ENCODE measurements at regions not wholly inside any gene's neighbourhood (a gene's known extent, or its start where the extent isn't known, plus 50 kb on each side); places are given as distances from the start of the nearest gene placed in this dataset.

GRCh38 chr11:19432370-19433061 lies 191.8 kb upstream of the E2F8 start (continued):
- TF ChIP-seq BHLHE40 (IDR thresholded peaks at IDR 0.05; ENCODE audit: borderline replicate concordance in 1 of 2, low read depth in 2 of 2, low read length in 1 of 2) = peak; percentile 19 to 30; a peak in 2 of 4 replicates

- BruUV-seq (replicated peaks) = no TSS peak
- no peak for FAIRE-seq
Observed at GRCh38 chr11:19430754-19431398, 190.1 kb upstream of the E2F8 start.

More at GRCh38 chr11:19430754-19431398, 190.1 kb upstream of the E2F8 start:
- no peaks in the 10 kb centered on the region for H4K20me1 ChIP-seq (ENCODE audit: control insufficient read depth, insufficient read depth)
- H3K79me2 ChIP-seq (ENCODE audit: control insufficient read depth, insufficient read depth, low read length) = no peaks in the 10 kb centered on the region
- no peak overlapping the region for H3K27ac ChIP-seq (ENCODE audit: control insufficient read depth, insufficient read depth)
- peaks cover 52% of the 10 kb centered on the region for H3K4me1 ChIP-seq (ENCODE audit: control insufficient read depth, insufficient read depth, low read length)
- ChIA-PET RAD21 (ENCODE audit: unreplicated experiment) (no interaction called here), SMC1A (ENCODE audit: uncharacterized antibody, unreplicated experiment) (interaction anchor here (1.2 to 4.8 kb wide), 4 partner anchors 12 to 44 kb away, joined by 3 to 23 read pairs (median 4); no protein-coding TSS in a partner anchor), POLR2A (no interaction called here), CTCF (interaction anchor here (0.7 to 0.8 kb wide), 2 partner anchors 21 to 308 kb away, joined by 3 read pairs; no protein-coding TSS in a partner anchor)
- H3K9ac ChIP-seq (ENCODE audit: control insufficient read depth, insufficient read depth, low read length) = no peak overlapping the region
- ATAC-seq (no peak), DNase-seq (ENCODE audit: low read depth, low spot score) (no peak)
- H3K4me2 ChIP-seq (ENCODE audit: control insufficient read depth, insufficient read depth) = no peak overlapping the region
- intact Hi-C loops (cut with micrococcal nuclease; ENCODE audit: unreplicated experiment) (loop anchor here (5.0 kb wide), 1 partner anchor 99 kb away; no protein-coding TSS in a partner anchor), in situ Hi-C loops (cut with MboI) (no loop called here)
- WGBS (ENCODE audit: insufficient coverage, insufficient replicate concordance, low lambda C conversion rate, missing lambda C conversion rate) = 96% methylated on average over 8 of the region's 8 CpGs
- H3K27me3 ChIP-seq (replicated peaks in 1 of 2; ENCODE audit: control insufficient read depth in 2 of 2, insufficient read depth in 2 of 2, low read length in 1 of 2) = no peaks in the 10 kb centered on the region
- H2AFZ ChIP-seq (ENCODE audit: control insufficient read depth, low read depth, low read length) = no peak overlapping the region
- no peak overlapping the region for H3K4me3 ChIP-seq
- no peaks in the 10 kb centered on the region for H3K9me3 ChIP-seq (replicated peaks; ENCODE audit: control insufficient read depth, insufficient read depth, low read length)
- TF ChIP-seq MTA2 (IDR thresholded peaks at IDR 0.05; ENCODE audit: low read depth) (no peak), ZZZ3 (IDR thresholded peaks at IDR 0.05; ENCODE audit: control insufficient read depth, insufficient read length, low read depth) (no peak), POU2F2 (IDR thresholded peaks at IDR 0.05; ENCODE audit: borderline replicate concordance, low read depth, low read length) (no peak), YY1 (IDR thresholded peaks at IDR 0.05; ENCODE audit: low read depth, low read length) (no peak), STAT3 (IDR thresholded peaks at IDR 0.05; ENCODE audit: low read depth, low read length) (no peak), ESRRA (IDR thresholded peaks at IDR 0.05; ENCODE audit: low read length) (no peak), LARP7 (IDR thresholded peaks at IDR 0.05) (no peak), NKRF (conservative IDR thresholded peaks at IDR 0.05) (no peak), ZBTB33 (IDR thresholded peaks at IDR 0.05) (no peak)
- no peaks in the 10 kb centered on the region for H3K36me3 ChIP-seq (ENCODE audit: control insufficient read depth in 2 of 2, insufficient read depth in 2 of 2, low read length in 1 of 2)

Data from GM12878 (cell line).